Lower leg skin (tissue), 4 donors: ENCODE measurements at regions not wholly inside any gene's neighbourhood (a gene's known extent, or its start where the extent isn't known, plus 50 kb on each side); places are given as distances from the start of the nearest gene placed in this dataset.

ENCODE experiments used
- DNase-seq, 2 donors: peaks; one replicate each; pipeline ENCODE4 v3.0.0-alpha.2; 2019; ENCODE audit warnings: low spot score in 2 of 2
- H3K4me3 ChIP-seq: fragments of 200-600 bp; sonication (generic); 2 replicates; pipeline ENCODE4 v1.5.1; 2017; ENCODE audit warnings: mild to moderate bottlenecking, low read depth; ENCODE audit not compliant: poor library complexity, severe bottlenecking
- CTCF ChIP-seq, 3 donors: fragments of 450-650 bp; IDR thresholded peaks; one replicate each; pipeline ENCODE4 v1.5.1; 2016; ENCODE audit warnings: antibody characterized with exemption in 3 of 3, mild to moderate bottlenecking in 3 of 3, moderate library complexity in 2 of 3
- POLR2A ChIP-seq, 2 donors: fragments of 450-650 bp; IDR thresholded peaks; one replicate each; pipeline ENCODE4 v1.6.1; 2016 to 2017; ENCODE audit warnings: antibody characterized with exemption in 2 of 2, mild to moderate bottlenecking in 1 of 2, moderate library complexity in 1 of 2
- WGBS, 2 donors: methylation state at CpG; one replicate each; pipeline ENCODE4 v1.1.5; 2018; 5-methylcytosine and 5-hydroxymethylcytosine counted together
- intact Hi-C: fragments of 100-400 bp; cut with DNase I; formaldehyde crosslinking; loops from one replicate; pipeline ENCODE4 v1.15.0; 2023; ENCODE audit warnings: low total_unique reads

- intact Hi-C loops: no loop called here
- TF ChIP-seq CTCF (IDR thresholded peaks at IDR 0.05) (no peak), POLR2A (IDR thresholded peaks at IDR 0.05) (no peak)
- 80% methylated on average over 2 of the region's 2 CpGs for WGBS, 2 donors
- DNase-seq: no peak
- H3K4me3 ChIP-seq: no peak overlapping the region
These were observed 133.5 kb downstream of the LMNTD1 start for GRCh38 chr12:25419595-25419994.

GRCh38 chr12:25417071-25417470 lies 136.0 kb downstream of the LMNTD1 start:
- TF ChIP-seq CTCF (IDR thresholded peaks at IDR 0.05) (no peak), POLR2A (IDR thresholded peaks at IDR 0.05) (no peak)
- no peak for DNase-seq
- H3K4me3 ChIP-seq: no peak overlapping the region
- WGBS, 2 donors: 92 to 97% methylated on average over 3 of the region's 3 CpGs
- intact Hi-C loops: no loop called here

- H3K4me3 ChIP-seq: no peak overlapping the region
- no peak for DNase-seq
- no peak for TF ChIP-seq POLR2A (IDR thresholded peaks at IDR 0.05)
- TF ChIP-seq CTCF (IDR thresholded peaks at IDR 0.05): no peak
- WGBS, 2 donors: 65 to 70% methylated on average over 4 of the region's 4 CpGs
- intact Hi-C loops: no loop called here
These were observed 136.6 kb downstream of the LMNTD1 start for GRCh38 chr12:25416516-25416915.

GRCh38 chr12:25415004-25415403 lies 138.1 kb downstream of the LMNTD1 start:
- DNase-seq: no peak
- 73 to 87% methylated on average over 5 of the region's 5 CpGs for WGBS, 2 donors
- no peak overlapping the region for H3K4me3 ChIP-seq
- TF ChIP-seq CTCF (IDR thresholded peaks at IDR 0.05) (no peak), POLR2A (IDR thresholded peaks at IDR 0.05) (no peak)
- intact Hi-C loops: no loop called here

- TF ChIP-seq CTCF (IDR thresholded peaks at IDR 0.05): no peak
- no peak for TF ChIP-seq POLR2A (IDR thresholded peaks at IDR 0.05)
- intact Hi-C loops: no loop called here
- WGBS, 2 donors: 67 to 82% methylated on average over 3 of the region's 3 CpGs
- no peak overlapping the region for H3K4me3 ChIP-seq
- DNase-seq: no peak
These were observed 140.3 kb downstream of the LMNTD1 start for GRCh38 chr12:25412735-25413134.

- TF ChIP-seq POLR2A (IDR thresholded peaks at IDR 0.05): no peak
- WGBS, 2 donors: 91 to 94% methylated on average over 5 of the region's 5 CpGs
- intact Hi-C loops: no loop called here
- no peak overlapping the region for H3K4me3 ChIP-seq
- no peak for DNase-seq
These were observed 148.1 kb downstream of the LMNTD1 start for GRCh38 chr12:25404955-25405354.
